GM18951 (cell line): ENCODE measurements at regions not wholly inside any gene's neighbourhood (a gene's known extent, or its start where the extent isn't known, plus 50 kb on each side); places are given as distances from the start of the nearest gene placed in this dataset.
"Not testable (repeated sequence)": the region's sequence is repeated elsewhere in the genome, so short reads cannot be mapped to it uniquely, and the experiment has no call there.

ENCODE experiments used
- POLR2A ChIP-seq: IDR thresholded peaks from 4 replicates; pipeline ENCODE4 v1.6.1; 2011; ENCODE audit warnings: mild to moderate bottlenecking; ENCODE audit not compliant: insufficient read length, insufficient read depth; ENCODE audit errors: extremely low read depth
- in situ Hi-C: fragments of 300-500 bp; cut with MboI; formaldehyde crosslinking; loops from one replicate; pipeline ENCODE4 v1.12.0; 2022; ENCODE audit warnings: low sequenced_read_pairs, mixed read lengths, inconsistent platforms; ENCODE audit not compliant: unreplicated experiment

DNA sequence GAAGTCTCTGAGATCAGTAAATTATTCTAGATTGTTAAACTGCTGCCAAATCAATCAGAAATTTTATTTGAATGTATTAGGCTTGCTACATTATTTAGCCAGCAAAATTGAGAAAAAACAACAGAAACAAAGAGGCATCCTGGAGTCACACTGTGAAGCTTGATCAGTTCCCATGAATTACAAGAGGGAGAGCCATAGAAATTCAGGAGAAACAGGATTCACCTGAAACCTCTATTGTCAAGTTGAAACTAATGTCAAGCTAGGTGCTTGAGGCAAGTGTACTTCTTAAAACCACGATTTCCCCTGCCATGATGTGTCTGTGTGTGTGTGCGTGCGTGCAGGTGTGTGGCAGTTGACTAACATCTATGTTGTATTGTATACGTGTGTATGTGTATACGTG is 439.1 kb upstream of the NOX3 start:
- no peak for TF ChIP-seq POLR2A
- in situ Hi-C loops = loop anchor here (25.0 kb wide), 1 partner anchor 557 kb away; no protein-coding TSS in a partner anchor

DNA sequence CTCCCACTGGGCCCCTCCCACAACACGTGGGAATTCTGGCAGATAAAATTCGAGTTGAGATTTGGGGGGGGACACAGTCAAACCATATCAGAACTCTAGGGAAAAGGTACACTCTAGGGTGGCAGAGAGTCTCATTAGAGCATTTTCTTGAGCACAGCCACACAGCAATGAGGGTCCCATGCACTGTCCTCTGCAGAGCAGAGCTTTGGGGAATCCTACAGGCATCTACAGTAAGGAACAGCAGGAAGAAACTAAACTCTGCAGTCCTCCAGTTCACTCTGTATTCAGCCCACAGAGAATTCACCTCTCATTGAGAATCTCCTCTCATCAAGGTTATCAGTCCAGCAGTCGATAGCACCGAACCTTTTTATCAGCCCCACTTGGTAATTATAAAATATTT is 438.6 kb upstream of the NOX3 start:
- in situ Hi-C loops = loop anchor here (25.0 kb wide), 1 partner anchor 557 kb away; no protein-coding TSS in a partner anchor
- TF ChIP-seq POLR2A = no peak

DNA sequence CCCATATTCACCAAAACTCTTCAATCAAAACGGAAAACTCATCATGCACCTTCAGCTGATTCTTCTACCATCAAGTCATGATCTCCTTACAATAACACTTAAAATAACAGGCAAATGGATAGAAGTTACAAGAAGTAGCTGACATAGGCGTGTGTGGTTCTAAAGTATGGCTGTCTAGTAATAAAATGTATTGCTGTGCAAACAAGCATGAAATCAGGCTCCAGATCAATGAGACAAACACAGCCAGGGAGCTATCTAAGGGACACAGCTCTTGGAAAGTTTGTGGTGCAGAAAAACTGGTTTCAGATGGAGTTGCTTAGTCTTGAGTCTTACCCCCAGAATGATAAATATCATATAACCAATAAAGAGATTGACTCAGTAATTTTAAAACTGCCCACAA is 434.8 kb upstream of the NOX3 start:
- TF ChIP-seq POLR2A = no peak
- in situ Hi-C loops = loop anchor here (25.0 kb wide), 1 partner anchor 553 kb away; no protein-coding TSS in a partner anchor

DNA sequence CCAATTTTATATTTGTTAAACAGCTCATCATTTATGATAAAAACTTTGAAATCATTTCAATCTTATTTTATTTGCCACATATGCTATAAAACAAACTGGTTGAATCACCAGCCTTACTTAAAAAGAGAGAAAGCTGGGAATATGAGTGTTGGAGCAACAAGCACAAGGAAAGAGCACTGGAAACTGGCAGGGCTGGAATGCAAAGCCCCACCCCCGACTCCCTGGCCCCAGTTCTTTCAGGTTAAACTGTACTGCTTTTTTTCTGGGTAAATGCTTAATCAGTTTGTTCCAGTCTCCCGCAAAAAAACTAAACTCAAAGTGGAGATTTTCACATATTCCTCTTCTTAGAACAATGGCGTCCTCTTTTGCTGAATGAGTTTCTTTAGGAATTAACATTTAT is 433.8 kb upstream of the NOX3 start:
- no peak for TF ChIP-seq POLR2A
- in situ Hi-C loops = loop anchor here (25.0 kb wide), 1 partner anchor 552 kb away; no protein-coding TSS in a partner anchor

DNA sequence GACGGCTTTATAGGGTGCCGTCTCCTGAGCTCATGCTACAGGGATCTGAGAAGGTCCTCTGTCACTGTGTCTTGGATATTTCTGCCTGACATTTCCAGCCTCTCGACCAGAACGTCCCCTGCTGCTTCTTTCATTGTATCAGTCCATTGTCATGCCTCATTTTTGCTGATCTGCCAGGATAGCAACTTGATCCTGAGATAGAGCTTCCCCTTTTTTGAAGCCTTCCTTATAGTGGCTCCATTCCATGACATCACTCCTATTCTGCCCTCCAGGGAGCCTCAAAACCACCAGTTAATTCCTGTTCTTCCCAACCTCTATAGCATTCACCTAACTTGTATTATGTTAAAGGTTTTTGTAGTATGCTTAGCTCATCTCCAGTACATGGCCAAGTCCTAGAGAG is 431.8 kb upstream of the NOX3 start:
- in situ Hi-C loops = loop anchor here (25.0 kb wide), 1 partner anchor 550 kb away; no protein-coding TSS in a partner anchor
- no peak for TF ChIP-seq POLR2A

DNA sequence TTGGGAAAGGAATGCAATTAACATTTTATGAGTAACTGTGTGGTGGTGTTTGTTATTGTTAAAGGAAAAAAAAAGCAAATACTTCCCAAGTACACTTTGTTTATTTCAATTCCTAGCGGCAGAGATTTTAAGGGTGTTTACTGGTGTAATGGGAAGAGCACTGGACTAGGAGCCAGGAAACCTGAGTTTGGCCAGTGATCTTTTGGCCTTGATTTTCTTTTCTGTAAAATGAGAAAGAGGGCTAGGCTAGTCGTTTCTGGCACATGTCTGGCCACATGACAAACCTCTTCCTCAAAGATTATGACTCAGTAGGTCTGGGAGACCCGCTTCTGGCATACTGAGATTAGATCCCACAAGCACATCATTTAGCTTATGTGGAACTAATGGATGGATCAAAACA is 428.1 kb upstream of the NOX3 start:
- in situ Hi-C loops = loop anchor here (25.0 kb wide), 1 partner anchor 546 kb away; no protein-coding TSS in a partner anchor
- TF ChIP-seq POLR2A = no peak

DNA sequence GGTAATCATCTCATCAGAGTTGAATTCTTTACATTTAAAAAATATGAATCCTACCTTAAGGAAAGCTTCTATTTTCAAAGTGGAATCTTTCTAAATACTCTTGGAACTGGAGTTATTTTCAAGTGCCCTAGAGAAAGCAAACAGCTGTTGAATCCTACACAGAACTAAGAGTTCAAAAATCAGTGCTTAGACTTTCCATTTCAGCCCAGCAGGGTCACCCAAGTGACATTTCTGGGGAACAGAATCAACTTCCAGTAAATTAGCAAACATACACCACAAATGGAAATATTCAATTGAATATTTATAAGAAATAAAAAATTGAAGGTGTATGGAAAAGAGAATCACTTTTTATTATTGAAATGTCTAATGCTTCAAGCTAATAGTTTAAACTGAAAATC is 427.7 kb upstream of the NOX3 start:
- in situ Hi-C loops = loop anchor here (25.0 kb wide), 1 partner anchor 546 kb away; no protein-coding TSS in a partner anchor
- no peak for TF ChIP-seq POLR2A

DNA sequence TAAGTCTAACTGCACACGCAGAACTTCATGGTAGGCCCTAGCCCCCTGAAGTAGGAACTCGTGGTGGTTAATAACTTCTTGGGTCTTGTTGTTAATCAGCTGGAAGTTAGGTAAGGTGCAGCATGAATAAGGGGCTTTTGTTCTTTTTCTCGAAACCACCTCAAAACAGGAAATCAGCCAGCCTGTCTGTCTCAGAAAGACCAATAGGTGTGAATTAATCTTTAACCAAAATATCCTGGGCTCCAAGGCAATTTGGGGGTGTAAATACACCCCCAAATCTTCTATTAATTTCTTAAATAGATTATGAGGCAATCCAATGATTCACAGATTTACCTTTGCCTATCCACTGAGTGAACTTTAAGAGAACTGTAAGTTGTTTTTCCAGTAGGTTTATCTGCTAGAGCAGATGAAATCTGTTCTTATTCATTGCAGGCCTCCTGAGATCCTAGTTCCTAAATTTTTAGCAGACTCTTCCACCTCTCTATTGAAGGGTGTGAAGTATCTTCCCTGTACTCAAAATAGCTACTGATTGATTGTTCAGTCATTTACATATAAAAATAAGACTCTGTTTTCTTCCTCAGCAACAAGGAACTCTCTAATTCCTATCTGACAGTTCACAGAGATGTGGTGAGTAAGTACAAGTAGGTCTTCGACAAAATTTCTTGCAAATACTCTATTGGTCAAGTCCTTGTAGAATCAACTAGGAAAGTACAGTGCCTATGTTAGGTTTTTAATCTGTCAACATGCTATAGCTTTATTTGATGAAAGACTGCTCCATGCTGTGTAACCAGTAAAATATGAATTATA is 427.1 kb upstream of the NOX3 start:
- in situ Hi-C loops = loop anchor here (25.0 kb wide), 1 partner anchor 545 kb away; no protein-coding TSS in a partner anchor
- no peak for TF ChIP-seq POLR2A

DNA sequence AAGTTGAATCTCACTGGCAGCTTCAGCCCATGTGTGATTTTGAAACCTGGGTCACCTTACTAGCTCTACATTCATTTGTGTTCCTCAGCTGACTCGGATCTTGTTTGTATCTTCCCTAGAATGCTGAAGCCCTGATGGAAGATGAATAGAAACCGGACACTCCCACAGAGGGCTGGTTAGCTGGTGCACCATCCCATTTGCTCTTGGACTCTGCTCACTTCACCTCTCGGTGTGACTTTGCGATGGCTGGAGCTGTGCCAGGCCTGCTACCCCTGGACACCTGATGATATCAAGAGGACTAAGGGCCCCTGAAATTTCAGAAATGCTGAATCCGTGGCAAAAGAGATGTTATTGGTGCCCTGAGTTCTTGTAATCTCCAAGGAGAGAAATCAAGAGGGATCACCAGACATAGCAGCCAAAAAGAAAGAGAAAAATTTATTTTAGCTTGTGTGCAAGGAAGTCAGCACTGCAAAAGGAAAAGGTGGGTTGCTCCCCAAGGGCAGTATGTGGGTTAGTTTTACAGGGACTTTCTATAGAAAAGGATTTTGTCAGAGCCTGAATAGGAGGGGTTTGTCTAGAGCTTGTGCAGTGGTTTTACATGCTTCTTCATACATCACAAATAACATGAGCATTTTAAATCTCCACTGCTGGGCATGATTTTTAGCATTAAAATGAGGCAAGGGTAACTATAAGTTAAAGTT is 426.3 kb upstream of the NOX3 start:
- in situ Hi-C loops = loop anchor here (25.0 kb wide), 1 partner anchor 545 kb away; no protein-coding TSS in a partner anchor
- TF ChIP-seq POLR2A = no peak

DNA sequence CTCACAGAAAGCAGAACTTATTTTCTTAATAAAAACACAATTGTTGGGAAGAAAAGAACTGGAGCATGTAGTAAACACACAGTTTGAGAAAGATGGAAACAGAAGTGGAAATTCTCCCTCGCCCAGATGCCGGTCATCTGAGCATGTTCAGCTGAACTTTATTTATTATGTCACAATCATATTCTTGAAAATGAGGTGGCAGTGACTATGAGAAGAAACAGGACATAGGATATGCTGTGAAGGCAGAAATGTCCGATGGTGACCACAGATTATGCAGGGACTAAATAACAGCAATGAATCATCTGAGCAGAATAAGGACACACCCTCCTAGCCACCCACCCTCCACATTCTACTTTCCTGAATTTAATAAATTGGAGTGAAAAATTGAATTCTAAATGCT is 425.3 kb upstream of the NOX3 start:
- TF ChIP-seq POLR2A = no peak
- in situ Hi-C loops = loop anchor here (25.0 kb wide), 1 partner anchor 544 kb away; no protein-coding TSS in a partner anchor

DNA sequence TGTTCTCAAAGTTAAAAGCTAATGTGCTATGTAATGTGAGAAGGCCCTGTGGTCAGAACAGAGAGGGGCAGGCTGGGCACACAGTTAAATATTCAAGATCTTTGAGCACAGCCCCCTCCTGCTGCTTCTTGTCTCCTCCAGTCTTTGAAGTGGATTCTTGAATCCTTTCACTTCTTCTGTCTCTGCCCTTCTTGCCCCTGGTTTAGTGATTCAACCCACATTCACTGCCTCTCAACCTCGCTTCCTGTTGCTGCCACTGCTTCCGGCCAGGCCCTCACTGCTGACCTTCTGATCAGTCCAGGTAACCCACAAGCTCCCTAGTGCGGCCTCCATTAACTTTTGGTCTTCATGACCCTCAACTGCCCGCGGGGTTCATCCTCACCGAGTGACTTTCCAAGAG is 417.3 kb upstream of the NOX3 start:
- in situ Hi-C loops = no loop called here
- no peak for TF ChIP-seq POLR2A

DNA sequence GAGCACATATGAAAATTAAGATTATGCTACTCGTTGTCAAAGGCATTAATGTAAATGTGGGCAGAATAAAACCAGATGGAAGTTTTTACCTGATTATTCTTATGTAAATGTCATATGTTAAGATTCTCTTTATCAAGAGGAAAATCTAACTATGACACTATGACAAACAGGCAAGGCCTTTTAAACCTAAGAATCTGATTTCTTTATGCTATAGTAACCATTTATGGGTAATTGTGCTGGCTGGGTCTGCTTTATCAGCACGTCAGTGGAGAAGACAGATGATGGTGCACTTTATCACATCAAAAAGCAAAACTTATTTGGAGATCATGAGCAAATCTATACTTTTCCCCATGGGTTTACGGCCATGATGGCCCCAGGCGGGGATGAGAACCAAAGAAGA is 412.0 kb upstream of the NOX3 start:
- no peak for TF ChIP-seq POLR2A

DNA sequence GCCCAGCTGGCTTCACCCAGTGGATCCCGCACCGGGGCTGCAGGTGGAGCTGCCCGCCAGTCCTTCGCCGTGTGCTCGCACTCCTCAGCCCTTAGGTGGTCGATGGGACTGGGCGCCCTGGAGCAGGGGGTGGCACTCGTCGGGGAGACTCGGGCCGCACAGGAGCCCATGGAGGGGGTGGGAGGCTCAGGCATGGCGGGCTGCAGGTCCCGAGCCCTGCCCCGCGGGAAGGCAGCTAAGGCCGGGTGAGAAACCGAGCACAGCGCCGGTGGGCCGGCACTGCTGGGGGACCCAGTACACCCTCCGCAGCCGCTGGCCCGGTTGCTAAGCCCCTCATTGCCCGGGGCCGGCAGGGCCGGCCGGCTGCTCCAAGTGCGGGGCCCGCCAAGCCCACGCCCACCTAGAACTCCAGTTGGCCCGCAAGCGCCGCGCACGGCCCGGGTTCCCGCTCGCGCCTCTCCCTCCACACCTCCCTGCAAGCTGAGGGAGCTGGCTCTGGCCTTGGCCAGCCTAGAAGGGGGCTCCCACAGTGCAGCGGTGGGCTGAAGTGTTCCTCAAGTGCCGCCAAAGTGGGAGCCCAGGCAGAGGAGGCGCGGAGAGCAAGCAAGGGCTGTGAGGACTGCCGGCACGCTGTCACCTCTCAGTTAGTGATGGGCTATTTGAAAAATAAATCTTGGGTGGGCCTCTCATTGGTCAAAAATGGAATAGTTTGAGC is 411.2 kb upstream of the NOX3 start:
- in situ Hi-C loops = not testable (repeated sequence)

More for the DNA sequence above, 412.0 kb upstream of the NOX3 start:
- in situ Hi-C loops = no loop called here
